ENCODE measurements at regions not wholly inside any gene's neighbourhood (a gene's known extent, or its start where the extent isn't known, plus 50 kb on each side); places are given as distances from the start of the nearest gene placed in this dataset.
"Not testable (repeated sequence)": the region's sequence is repeated elsewhere in the genome, so short reads cannot be mapped to it uniquely, and the experiment has no call there.

DNA sequence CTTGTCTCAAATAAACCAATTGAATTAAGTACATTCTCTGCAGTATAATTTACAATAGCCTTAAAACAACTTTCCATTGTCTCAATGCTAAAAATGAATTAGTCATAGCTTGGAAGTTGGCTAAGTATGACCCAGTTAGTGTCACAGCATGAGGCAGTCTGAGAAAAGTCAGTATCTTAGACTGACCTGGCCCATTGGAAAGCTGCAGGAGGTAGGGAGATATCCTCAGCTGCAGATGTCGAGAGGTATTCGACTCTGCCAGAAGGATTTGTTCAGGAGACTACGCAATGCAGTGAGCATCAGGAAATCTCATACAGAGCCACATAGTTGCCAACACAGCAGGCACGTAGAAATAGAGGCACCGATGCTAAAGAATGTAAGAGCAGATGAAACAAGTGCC is 350.9 kb upstream of the NRSN1 start:
- TF ChIP-seq, protein P1, sequence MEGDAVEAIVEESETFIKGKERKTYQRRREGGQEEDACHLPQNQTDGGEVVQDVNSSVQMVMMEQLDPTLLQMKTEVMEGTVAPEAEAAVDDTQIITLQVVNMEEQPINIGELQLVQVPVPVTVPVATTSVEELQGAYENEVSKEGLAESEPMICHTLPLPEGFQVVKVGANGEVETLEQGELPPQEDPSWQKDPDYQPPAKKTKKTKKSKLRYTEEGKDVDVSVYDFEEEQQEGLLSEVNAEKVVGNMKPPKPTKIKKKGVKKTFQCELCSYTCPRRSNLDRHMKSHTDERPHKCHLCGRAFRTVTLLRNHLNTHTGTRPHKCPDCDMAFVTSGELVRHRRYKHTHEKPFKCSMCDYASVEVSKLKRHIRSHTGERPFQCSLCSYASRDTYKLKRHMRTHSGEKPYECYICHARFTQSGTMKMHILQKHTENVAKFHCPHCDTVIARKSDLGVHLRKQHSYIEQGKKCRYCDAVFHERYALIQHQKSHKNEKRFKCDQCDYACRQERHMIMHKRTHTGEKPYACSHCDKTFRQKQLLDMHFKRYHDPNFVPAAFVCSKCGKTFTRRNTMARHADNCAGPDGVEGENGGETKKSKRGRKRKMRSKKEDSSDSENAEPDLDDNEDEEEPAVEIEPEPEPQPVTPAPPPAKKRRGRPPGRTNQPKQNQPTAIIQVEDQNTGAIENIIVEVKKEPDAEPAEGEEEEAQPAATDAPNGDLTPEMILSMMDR (conservative IDR thresholded peaks at IDR 0.05), result no peak
- TF ChIP-seq ZFX (IDR thresholded peaks at IDR 0.05), result no peak
- H3K27ac ChIP-seq, result no peak overlapping the region

DNA sequence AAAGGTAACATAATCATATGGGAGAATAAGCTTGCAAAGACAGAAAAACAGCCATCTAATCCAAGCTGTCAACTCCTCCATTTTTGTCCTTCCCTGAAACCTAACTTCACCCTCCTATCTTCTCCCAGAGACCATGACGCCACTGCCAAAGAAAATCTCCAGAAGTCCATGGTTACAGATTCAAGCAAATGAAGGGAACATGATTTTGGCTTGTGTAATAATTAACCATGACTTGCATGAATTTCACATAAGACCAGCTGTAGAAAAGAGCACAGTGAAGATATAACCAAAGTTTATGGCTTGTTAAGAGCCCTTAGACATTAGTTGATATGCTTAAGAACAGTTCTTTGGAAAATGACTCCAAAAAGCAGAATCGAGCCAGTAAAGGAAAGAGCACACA is 342.1 kb upstream of the NRSN1 start:
- TF ChIP-seq, protein P1 (conservative IDR thresholded peaks at IDR 0.05), result no peak
- no peak for TF ChIP-seq ZFX (IDR thresholded peaks at IDR 0.05)
- H3K27ac ChIP-seq, result no peak overlapping the region

DNA sequence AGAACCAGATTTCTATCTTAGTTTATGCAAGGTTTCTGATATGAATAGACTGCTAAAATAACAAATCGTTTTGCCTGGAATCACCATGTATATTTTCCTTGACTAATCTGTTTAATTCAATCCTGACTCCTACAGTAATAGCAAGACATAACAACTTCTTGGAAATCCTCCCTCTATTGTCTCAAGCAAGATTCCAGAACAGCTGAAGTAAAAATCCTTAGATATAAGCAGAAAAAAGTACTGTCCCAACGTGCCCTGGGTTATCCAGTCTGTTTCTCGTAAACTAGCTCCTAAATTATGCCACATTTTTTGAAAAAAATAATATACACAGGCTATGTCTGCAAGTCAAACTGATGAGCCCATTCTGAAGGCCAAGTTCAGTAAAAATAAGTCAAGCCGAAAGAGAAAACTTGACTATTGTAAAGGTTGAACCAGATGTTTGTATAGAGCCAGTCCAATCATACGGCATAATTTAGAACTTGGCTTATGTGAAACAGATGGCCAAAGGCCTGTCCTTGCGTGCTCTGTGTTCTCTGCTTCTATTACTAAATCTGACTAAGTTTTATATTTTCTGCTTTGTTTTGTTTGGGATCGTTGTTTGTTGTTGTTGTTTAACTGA is 341.6 kb upstream of the NRSN1 start:
- H3K27ac ChIP-seq, result no peak overlapping the region
- TF ChIP-seq, protein P1 (conservative IDR thresholded peaks at IDR 0.05), result no peak
- TF ChIP-seq ZFX (IDR thresholded peaks at IDR 0.05), result no peak

GRCh38 chr6:23790756-23791155 is 335.3 kb upstream of the NRSN1 start:
- TF ChIP-seq ZFX (IDR thresholded peaks at IDR 0.05), result no peak
- TF ChIP-seq, protein P1 (conservative IDR thresholded peaks at IDR 0.05), result no peak
- no peak overlapping the region for H3K27ac ChIP-seq

GRCh38 chr6:23797041-23797440 is 329.0 kb upstream of the NRSN1 start:
- H3K27ac ChIP-seq, result no peak overlapping the region
- TF ChIP-seq, protein P1 (conservative IDR thresholded peaks at IDR 0.05), result no peak
- TF ChIP-seq ZFX (IDR thresholded peaks at IDR 0.05), result no peak

GRCh38 chr6:23804289-23804688 is 321.7 kb upstream of the NRSN1 start:
- not testable (repeated sequence) for H3K27ac ChIP-seq

- H3K27ac ChIP-seq, result not testable (repeated sequence)
Observed at GRCh38 chr6:23821141-23821540, 304.9 kb upstream of the NRSN1 start.

GRCh38 chr6:23823421-23823820 is 302.6 kb upstream of the NRSN1 start:
- no peak overlapping the region for H3K27ac ChIP-seq
- TF ChIP-seq, protein P1 (conservative IDR thresholded peaks at IDR 0.05), result no peak
- TF ChIP-seq ZFX (IDR thresholded peaks at IDR 0.05), result no peak
